Central memory CD4-positive, alpha-beta T cell (primary cell): ENCODE measurements at regions not wholly inside any gene's neighbourhood (a gene's known extent, or its start where the extent isn't known, plus 50 kb on each side); places are given as distances from the start of the nearest gene placed in this dataset.
"Not testable (repeated sequence)": the region's sequence is repeated elsewhere in the genome, so short reads cannot be mapped to it uniquely, and the experiment has no call there.

Experiments used
- DNase-seq: peaks from one replicate; pipeline ENCODE4 v3.0.0; 2022

DNA sequence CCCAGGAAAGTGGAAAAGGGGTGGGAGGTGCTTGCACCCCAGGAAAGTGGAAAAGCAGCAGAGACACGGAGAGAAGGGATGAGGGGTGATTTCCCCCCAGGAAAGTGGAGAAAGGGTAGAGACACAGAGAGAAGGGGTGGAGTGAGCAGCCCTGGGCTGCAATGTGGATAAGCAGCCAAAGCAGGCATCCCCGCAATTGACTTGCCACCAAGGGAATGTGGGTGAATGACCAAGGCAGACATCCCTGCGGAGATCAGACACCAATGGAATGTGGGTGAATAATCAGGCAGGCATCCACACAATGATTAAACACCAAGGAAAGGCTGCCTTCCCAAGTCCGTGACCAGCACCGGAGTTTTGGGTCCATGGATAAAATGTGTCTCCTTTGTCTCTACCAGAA lies 68.5 kb upstream of the SLC4A7 start:
- DNase-seq = not testable (repeated sequence)

DNA sequence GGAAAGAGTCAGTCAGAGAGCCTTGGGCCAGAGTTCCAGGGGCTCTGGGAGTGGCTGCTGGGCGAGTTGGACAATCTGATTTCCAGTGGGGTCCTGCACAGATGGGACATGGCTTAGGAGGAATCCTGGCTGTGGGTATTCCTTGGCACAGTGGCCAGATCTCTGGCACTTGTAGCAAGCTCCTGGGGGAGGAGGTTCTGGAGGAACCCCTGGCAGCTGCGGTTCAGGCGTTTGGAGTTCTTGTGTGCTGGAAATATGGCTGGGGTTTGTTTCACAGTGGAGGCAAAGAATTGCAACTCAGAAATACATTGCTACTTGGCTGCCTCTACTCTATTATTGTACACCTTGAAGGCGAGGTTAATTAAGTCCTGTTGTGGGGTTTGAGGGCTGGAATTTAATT lies 67.2 kb upstream of the SLC4A7 start:
- DNase-seq = not testable (repeated sequence)

DNA sequence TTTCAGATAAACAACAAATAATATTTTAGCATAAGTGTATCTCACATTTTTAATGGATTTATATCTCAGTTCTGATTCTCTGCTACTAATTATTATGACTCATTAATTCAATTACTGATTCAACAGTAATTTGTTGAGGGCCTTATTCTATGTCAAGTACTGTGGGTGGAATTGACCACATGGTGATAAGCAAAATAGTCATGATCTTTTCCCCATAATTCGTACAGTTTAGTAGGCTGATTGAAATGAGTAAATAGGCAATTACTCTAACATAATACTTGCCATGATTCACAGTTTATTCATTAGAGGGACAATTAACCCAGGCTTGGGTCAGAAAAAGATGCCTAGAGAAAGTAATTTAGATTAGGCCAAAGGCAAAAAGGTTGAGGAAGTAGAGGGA lies 60.9 kb upstream of the SLC4A7 start:
- no peak for DNase-seq

GRCh38 chr3:27544372-27544865 lies 60.2 kb upstream of the SLC4A7 start:
- no peak for DNase-seq

DNA sequence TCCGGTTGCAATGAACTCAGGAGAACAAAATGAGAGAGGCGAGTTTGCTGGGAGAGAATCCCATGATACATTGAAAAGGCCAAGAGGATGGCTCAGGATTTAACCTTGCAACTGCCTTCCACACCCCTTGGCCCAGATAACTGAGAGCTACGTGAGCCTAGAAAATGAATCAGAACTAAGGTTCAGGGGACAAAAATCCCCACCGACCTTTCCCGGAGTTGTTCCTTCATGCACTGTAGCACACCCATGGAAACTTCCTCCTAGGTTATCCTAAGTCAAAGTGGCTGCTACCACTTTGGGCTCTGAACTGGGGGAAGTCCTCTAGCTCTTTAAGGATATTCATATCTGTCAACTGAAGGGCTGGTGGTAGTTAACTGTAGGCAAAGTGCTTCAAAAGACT lies 58.3 kb upstream of the SLC4A7 start:
- no peak for DNase-seq

DNA sequence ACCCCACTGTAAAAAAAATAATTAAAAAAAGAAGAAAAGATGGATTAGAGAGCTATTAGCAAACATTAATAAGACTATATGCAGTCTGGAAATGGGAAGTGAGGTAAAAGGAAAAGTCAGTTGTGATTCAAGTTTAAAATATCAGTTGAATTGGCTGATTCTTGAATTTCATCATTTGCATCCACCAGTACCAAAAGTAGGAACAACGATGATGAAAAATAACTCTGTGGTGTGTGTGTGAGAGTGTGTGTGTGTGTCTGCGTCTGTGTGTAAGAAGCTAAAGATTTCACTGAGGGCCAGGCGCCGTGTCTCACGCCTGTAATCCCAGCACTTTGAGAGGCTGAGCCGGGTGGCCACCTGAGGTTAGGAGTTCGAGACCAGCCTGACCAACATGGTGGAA lies 56.0 kb upstream of the SLC4A7 start:
- no peak for DNase-seq

DNA sequence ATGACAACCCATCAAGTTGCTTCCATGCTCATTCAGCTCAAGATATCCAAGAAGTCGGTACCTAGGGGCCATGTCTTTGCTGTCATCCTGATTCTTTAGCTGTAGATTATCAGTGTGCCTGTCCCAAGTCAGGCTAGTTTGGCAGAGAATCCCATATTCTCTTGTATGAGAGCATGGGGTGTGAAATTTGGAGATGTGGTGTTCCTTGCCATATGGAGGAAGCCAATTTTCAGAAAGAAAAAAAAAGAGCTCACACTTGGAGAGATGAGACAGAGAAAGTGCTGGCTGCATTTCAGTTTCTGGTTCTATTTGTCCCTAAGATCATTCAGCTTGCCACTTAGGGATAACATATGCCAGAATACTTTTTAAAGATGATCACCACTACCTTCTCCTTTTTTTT lies 52.3 kb upstream of the SLC4A7 start:
- no peak for DNase-seq

- no peak for DNase-seq
Observed at GRCh38 chr3:27535809-27536392, 51.7 kb upstream of the SLC4A7 start.

DNA sequence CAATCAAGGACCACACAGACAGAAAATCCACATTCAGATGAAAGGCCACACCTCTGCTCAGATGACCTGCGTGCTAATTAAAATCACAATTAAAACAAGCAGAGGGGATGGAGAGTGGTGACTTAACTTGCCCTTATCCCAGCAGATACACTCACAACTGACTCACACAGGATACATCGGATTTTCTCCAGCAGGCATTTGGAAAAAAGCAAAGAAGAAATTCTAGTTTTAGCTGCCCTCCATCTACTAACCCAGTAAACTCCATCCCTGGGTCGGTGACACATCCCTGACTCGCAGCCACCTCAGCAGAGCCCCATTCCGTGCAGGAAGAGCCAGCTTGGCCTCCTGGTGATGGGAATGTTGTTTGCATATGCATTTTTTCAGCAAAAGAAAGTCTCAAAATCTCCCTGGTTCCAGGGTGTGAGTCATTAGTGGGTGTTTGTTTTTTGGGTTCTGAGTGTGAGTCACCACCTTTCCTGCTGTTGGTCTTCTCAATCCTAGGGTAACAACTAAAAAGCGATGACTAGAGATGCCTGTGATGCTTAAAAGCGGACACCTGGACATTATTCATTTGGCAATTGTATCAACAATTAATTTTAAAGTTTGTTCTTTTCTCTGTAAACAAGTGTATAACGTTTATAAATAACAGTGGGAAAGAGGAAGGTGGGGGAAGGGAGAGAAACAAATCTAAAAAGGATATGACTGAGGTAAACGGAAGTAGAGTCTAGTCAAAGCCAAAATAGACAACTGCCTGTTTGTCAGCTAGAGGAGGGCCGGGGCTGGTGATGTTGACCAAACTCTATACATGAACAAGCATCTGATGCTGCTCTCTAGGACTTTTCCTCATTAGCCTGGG lies 49.8 kb upstream of the SLC4A7 start:
- peak; percentile 31 for DNase-seq
